Motor neuron (in vitro differentiated cells): ENCODE measurements at regions not wholly inside any gene's neighbourhood (a gene's known extent, or its start where the extent isn't known, plus 50 kb on each side); places are given as distances from the start of the nearest gene placed in this dataset.

Experiments used
- ATAC-seq, 8 experiments: fragments of 200-7000 bp; cut with Tn5 transposase; replicated peaks in 6 of 8; 2 replicates each; pipeline ENCODE4 v1.8.0; 2021; ENCODE audit warnings: mild to moderate bottlenecking in 8 of 8, moderate library complexity in 8 of 8
- H3K27ac ChIP-seq, 2 donors: fragments of 250-450 bp; sonication (Bioruptor Pico); 2 replicates each; pipeline ENCODE4 v1.9.0; 2021; ENCODE audit warnings: antibody characterized with exemption in 2 of 2, mild to moderate bottlenecking in 2 of 2, moderate library complexity in 1 of 2
- H3K4me1 ChIP-seq, 2 donors: fragments of 250-450 bp; sonication (Bioruptor Pico); replicated peaks in 1 of 2; 2 replicates each; pipeline ENCODE4 v1.6.1; 2021; ENCODE audit warnings: antibody characterized with exemption in 2 of 2, mild to moderate bottlenecking in 2 of 2, moderate library complexity in 1 of 2
- H3K4me3 ChIP-seq, 5 donors: fragments of 250-450 bp; sonication (Bioruptor Pico); 2 replicates each; pipeline ENCODE4 v1.9.0; 2021; ENCODE audit warnings: antibody characterized with exemption in 5 of 5, mild to moderate bottlenecking in 5 of 5, moderate library complexity in 4 of 5
- WGBS, 10 experiments: fragments of 450-650 bp; shearing (Covaris generic); methylation state at CpG; one replicate each; pipeline ENCODE4 v1.0.0; 2022; 5-methylcytosine and 5-hydroxymethylcytosine counted together
- in situ Hi-C, 9 experiments: fragments of 400-800 bp; cut with MboI; loops; one replicate each; pipeline ENCODE4 v1.15.0; 2021; ENCODE audit warnings: low sequenced_read_pairs in 9 of 9, low pct_unique_long_range_greater_than_20kb in 2 of 9; ENCODE audit not compliant: unreplicated experiment in 9 of 9

DNA sequence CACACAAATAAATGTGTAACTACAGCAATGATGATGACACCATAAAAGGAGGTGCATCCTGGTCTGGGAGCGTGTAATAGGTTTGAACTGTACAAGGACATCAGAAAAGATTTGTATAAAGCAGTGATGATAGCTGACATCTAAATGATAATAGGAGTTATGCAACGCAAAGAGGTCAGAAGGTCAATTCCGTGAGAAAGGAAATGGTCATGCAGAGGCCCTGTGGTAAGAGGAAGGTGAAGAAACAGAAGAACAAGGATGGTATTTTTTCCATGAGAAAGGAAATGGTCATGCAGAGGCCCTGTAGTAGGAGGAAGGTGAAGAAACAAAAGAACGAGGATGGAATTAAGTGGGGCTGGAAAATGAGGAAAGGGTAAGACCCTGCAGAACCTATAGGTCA lies 106.7 kb upstream of the TMPO start:
- Histone ChIP-seq H3K4me3 (no peak overlapping the region), H3K4me1 (peaks cover 6 to 8% of the 10 kb centered on the region in 2 donors), H3K27ac (no peak overlapping the region)
- WGBS, 10 experiments = 60 to 83% (median 75%) methylated on average over 1 to 4 of the region's 4 CpGs
- in situ Hi-C loops = no loop called here
- no peak for ATAC-seq

- Histone ChIP-seq H3K4me3 (no peak overlapping the region), H3K4me1 (peaks cover 8 to 9% of the 10 kb centered on the region in 2 donors), H3K27ac (no peak overlapping the region)
- peak in 3 of 8 experiments; percentile 31 to 46 (median 33) for ATAC-seq
- 0 to 75% (median 25%) methylated on average over 1 of the region's 1 CpG; no CpG with 5 or more reads in 5 of the 10 experiments for WGBS, 10 experiments
- in situ Hi-C loops = no loop called here
Observed at GRCh38 chr12:98409548-98409947, 105.8 kb upstream of the TMPO start.

GRCh38 chr12:98410356-98410755 lies 105.0 kb upstream of the TMPO start:
- Histone ChIP-seq H3K27ac (no peak overlapping the region), H3K4me3 (no peak overlapping the region), H3K4me1 (peaks cover 8 to 9% of the 10 kb centered on the region in 2 donors)
- no peak for ATAC-seq
- in situ Hi-C loops = no loop called here

GRCh38 chr12:98416845-98417244 lies 98.5 kb upstream of the TMPO start:
- in situ Hi-C loops = no loop called here
- no peak for ATAC-seq
- WGBS, 10 experiments = 0 to 100% (median 67%) methylated on average over 1 to 4 of the region's 4 CpGs; no CpG with 5 or more reads in 1 of the 10 experiments
- Histone ChIP-seq H3K4me3 (no peak overlapping the region), H3K4me1 (peaks cover 8 to 9% of the 10 kb centered on the region in 2 donors), H3K27ac (no peak overlapping the region)

GRCh38 chr12:98417266-98417665 lies 98.1 kb upstream of the TMPO start:
- WGBS, 10 experiments = 49 to 91% (median 82%) methylated on average over 1 to 2 of the region's 2 CpGs; no CpG with 5 or more reads in 4 of the 10 experiments
- Histone ChIP-seq H3K4me1 (peaks cover 8 to 9% of the 10 kb centered on the region in 2 donors), H3K27ac (no peak overlapping the region), H3K4me3 (no peak overlapping the region)
- in situ Hi-C loops = no loop called here
- no peak for ATAC-seq

DNA sequence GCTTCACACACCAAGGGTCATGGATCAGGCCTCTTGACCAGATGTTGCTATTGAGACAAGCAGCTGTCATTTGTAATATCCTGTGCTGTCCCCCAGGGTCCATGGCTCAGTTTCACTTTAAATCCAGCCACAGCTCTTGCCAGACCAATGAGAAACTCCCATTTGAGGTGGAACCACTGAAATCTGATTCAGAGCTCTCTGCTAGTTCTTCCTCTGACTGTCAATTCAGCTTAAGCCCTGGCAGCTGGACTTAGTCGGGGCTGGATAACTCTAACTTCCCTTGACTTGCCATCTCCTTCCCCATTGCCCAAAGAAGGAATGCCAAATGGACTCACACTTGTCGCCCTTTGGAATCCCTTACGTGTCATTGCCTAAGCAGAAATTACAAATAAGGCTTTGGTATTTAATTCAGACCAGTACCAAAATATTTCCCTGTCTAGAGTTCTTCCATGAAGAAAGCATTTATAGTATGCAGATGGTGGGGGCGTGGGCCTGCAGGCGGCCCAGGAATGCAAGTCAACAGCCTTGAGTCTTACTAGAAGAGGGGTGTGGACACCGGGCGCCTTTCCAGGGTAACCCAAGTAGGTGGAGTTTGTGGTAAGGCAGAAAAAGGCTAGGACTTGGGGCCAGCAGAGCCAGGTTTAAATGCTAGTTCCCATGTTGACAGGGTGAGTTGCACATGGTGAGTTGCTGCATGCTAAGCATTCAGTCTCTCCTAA lies 96.9 kb upstream of the TMPO start:
- no peak overlapping the region for H3K4me3 ChIP-seq
- H3K4me1 ChIP-seq = peaks cover 3 to 4% of the 10 kb centered on the region in 2 donors
- in situ Hi-C loops = no loop called here
- no peak overlapping the region for H3K27ac ChIP-seq
- peak in 5 of 8 experiments; percentile 32 to 98 (median 94) for ATAC-seq
- 0 to 72% (median 52%) methylated on average over 1 to 7 of the region's 7 CpGs; no CpG with 5 or more reads in 1 of the 10 experiments for WGBS, 10 experiments

GRCh38 chr12:98419081-98419794 lies 96.2 kb upstream of the TMPO start:
- 0 to 85% (median 59%) methylated on average over 1 to 8 of the region's 9 CpGs for WGBS, 10 experiments
- no peak for ATAC-seq
- H3K27ac ChIP-seq = no peak overlapping the region
- no peak overlapping the region for H3K4me3 ChIP-seq
- H3K4me1 ChIP-seq = no peaks in the 10 kb centered on the region
- in situ Hi-C loops = no loop called here

GRCh38 chr12:98419795-98420404 lies 95.5 kb upstream of the TMPO start:
- no peak for ATAC-seq
- in situ Hi-C loops = no loop called here
- H3K4me3 ChIP-seq = no peak overlapping the region
- H3K27ac ChIP-seq = no peak overlapping the region
- no peaks in the 10 kb centered on the region for H3K4me1 ChIP-seq
- 0 to 100% (median 85%) methylated on average over 1 to 8 of the region's 16 CpGs; no CpG with 5 or more reads in 4 of the 10 experiments for WGBS, 10 experiments

GRCh38 chr12:98420461-98420860 lies 94.9 kb upstream of the TMPO start:
- no peak for ATAC-seq
- WGBS, 10 experiments = 81 to 100% (median 82%) methylated on average over 2 to 5 of the region's 6 CpGs; no CpG with 5 or more reads in 7 of the 10 experiments
- in situ Hi-C loops = no loop called here
- Histone ChIP-seq H3K27ac (no peak overlapping the region), H3K4me1 (no peaks in the 10 kb centered on the region), H3K4me3 (no peak overlapping the region)

- WGBS, 10 experiments = 83 to 100% (median 98%) methylated on average over 1 to 6 of the region's 8 CpGs; no CpG with 5 or more reads in 4 of the 10 experiments
- in situ Hi-C loops = no loop called here
- Histone ChIP-seq H3K4me3 (no peak overlapping the region), H3K4me1 (no peaks in the 10 kb centered on the region), H3K27ac (no peak overlapping the region)
- ATAC-seq = no peak
Observed at GRCh38 chr12:98421316-98421715, 94.1 kb upstream of the TMPO start.

DNA sequence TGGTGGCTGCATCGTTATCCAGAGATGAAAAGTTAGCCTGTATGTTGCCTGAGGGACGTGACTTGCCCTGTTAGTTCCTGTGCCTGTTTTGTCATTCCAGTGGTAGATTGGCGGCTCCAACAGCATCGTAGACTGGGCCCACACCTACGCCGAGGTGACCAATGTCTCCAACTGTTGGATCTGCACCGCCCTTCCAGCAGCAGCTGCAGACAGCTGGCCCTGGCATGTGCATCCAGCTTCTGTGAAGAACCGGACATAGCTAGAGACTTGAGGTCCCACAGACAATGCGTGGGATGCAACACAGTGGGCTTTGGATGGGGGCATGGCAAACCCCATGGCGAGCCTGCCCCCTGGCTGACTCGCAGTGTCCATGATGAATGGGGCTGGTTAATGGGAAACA lies 93.0 kb upstream of the TMPO start:
- 48 to 100% (median 93%) methylated on average over 2 to 10 of the region's 11 CpGs; no CpG with 5 or more reads in 3 of the 10 experiments for WGBS, 10 experiments
- Histone ChIP-seq H3K4me1 (no peaks in the 10 kb centered on the region), H3K4me3 (no peak overlapping the region), H3K27ac (no peak overlapping the region)
- in situ Hi-C loops = no loop called here
- no peak for ATAC-seq

GRCh38 chr12:98422812-98423211 lies 92.6 kb upstream of the TMPO start:
- Histone ChIP-seq H3K4me3 (no peak overlapping the region), H3K27ac (no peak overlapping the region), H3K4me1 (no peaks in the 10 kb centered on the region)
- WGBS, 10 experiments = 60 to 100% (median 85%) methylated on average over 1 to 3 of the region's 4 CpGs; no CpG with 5 or more reads in 5 of the 10 experiments
- in situ Hi-C loops = no loop called here
- ATAC-seq = no peak

- WGBS, 10 experiments = 13 to 100% (median 74%) methylated on average over 1 of the region's 2 CpGs; no CpG with 5 or more reads in 2 of the 10 experiments
- ATAC-seq = no peak
- Histone ChIP-seq H3K27ac (no peak overlapping the region), H3K4me3 (no peak overlapping the region), H3K4me1 (no peaks in the 10 kb centered on the region)
- in situ Hi-C loops = no loop called here
Observed at GRCh38 chr12:98423963-98424362, 91.4 kb upstream of the TMPO start.
